ENCODE measurements at regions not wholly inside any gene's neighbourhood (a gene's known extent, or its start where the extent isn't known, plus 50 kb on each side); places are given as distances from the start of the nearest gene placed in this dataset.
A peak's percentile ranks its signal among the peaks of the same experiment; 100 is the strongest.

DNA sequence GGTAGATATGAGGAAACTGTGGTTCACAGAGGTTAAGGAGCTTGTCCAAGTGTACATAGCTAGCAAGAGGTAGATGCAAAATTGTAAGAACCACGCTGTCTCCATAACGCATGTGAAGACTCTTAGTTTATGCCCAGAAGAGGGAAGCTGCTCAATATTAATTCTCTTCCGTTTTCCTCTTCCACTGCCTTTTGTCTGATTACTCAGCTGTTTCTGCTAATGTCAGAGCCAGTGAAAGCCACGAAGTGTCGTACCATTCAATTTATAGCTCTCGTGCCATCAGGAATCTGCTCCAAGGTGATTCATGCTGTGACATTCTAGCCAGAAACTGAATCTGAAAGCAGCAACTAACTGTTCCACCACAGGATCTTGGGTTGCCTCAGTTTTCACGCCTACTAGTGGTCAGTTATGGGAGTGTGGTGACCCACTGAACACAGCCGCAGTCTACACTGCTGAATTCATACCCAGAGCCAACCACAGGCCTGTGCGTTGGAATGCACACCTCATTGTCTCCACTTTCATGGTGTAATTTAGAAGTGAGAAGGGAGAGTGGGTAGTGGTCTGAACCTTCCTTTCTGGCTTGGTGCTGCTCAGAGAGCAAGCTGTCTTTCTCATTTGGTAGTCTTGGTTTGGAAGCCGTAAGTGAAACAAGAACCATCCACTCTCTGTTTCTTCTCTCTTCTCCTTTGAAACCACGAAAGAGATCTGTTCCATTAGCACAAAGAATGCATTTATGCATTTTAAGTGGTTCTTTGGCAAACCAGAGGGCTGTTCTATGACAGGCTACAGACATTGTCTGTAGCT lies 74.2 kb upstream of the NAP1L1 start (continued):
- TF ChIP-seq, protein P1, sequence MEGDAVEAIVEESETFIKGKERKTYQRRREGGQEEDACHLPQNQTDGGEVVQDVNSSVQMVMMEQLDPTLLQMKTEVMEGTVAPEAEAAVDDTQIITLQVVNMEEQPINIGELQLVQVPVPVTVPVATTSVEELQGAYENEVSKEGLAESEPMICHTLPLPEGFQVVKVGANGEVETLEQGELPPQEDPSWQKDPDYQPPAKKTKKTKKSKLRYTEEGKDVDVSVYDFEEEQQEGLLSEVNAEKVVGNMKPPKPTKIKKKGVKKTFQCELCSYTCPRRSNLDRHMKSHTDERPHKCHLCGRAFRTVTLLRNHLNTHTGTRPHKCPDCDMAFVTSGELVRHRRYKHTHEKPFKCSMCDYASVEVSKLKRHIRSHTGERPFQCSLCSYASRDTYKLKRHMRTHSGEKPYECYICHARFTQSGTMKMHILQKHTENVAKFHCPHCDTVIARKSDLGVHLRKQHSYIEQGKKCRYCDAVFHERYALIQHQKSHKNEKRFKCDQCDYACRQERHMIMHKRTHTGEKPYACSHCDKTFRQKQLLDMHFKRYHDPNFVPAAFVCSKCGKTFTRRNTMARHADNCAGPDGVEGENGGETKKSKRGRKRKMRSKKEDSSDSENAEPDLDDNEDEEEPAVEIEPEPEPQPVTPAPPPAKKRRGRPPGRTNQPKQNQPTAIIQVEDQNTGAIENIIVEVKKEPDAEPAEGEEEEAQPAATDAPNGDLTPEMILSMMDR (conservative IDR thresholded peaks at IDR 0.05; ENCODE audit: low read depth, low read length) = peak; percentile 59
- no peak for TF ChIP-seq RFX5 (IDR thresholded peaks at IDR 0.05; ENCODE audit: low read depth, low read length)

DNA sequence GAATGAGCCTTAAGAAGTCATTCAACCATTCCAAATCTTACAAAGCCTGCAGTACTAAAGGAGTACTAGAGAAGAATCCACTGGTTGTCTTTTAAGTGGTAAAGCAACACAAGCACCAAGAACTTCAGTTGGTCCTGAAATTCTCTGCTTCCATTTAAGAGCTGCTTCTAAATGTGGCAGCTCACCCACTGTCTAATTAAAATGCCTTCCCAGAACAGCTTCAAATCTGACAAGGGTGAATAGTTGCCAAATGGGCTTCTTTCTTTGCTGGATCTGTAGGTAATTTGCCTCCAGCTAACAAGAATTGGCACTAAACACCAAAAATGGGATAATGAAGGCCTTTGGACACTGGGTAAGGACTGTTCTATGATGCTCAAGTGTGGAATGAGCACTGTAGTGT lies 72.2 kb upstream of the NAP1L1 start:
- Histone ChIP-seq H3K4ac (ENCODE audit: low read depth, low read length) (no peak overlapping the region), H3K23ac (ENCODE audit: low read depth, low read length) (no peak overlapping the region), H4K91ac (ENCODE audit: insufficient read depth, low read depth, low read length) (no peak overlapping the region), H4K8ac (ENCODE audit: low read depth in 2 of 2, low read length in 2 of 2) (no peak overlapping the region), H3K18ac (ENCODE audit: low read depth, low read length) (no peak overlapping the region), H2BK15ac (ENCODE audit: low read depth, low read length) (no peak overlapping the region), H3K4me3 (ENCODE audit: insufficient read depth, low read depth, low read length) (no peak overlapping the region), H2AFZ (replicated peaks; ENCODE audit: low read length, poor library complexity) (no peak overlapping the region), H2BK5ac (ENCODE audit: low read depth, low read length, poor library complexity, severe bottlenecking) (no peak overlapping the region), H2AK9ac (replicated peaks; ENCODE audit: low read depth, low read length, poor library complexity) (no peak overlapping the region), H3K79me1 (ENCODE audit: low read depth in 1 of 2, low read length in 2 of 2) (no peaks in the 10 kb centered on the region), H3K4me2 (ENCODE audit: low read depth, low read length) (no peak overlapping the region), H3K27ac (ENCODE audit: insufficient read depth, low read length) (no peak overlapping the region), H4K5ac (ENCODE audit: low read depth, low read length) (no peak overlapping the region), H3K4me1 (ENCODE audit: control insufficient read depth, insufficient read depth, low read length) (peaks cover 5% of the 10 kb centered on the region; the same call in 1 of the 2 replicates), H3K14ac (replicated peaks; ENCODE audit: low read depth, low read length) (no peak overlapping the region), H3K36me3 (ENCODE audit: control insufficient read depth, insufficient read depth, low read length) (no peaks in the 10 kb centered on the region), H3K27me3 (ENCODE audit: control insufficient read depth, insufficient read depth, low read length) (no peaks in the 10 kb centered on the region), H3K9me1 (ENCODE audit: insufficient read depth, low read length) (peaks cover 3% of the 10 kb centered on the region), H2BK20ac (ENCODE audit: low read depth, low read length) (no peak overlapping the region), H4K20me1 (ENCODE audit: insufficient read depth, low read length) (no peaks in the 10 kb centered on the region), H3K9me3 (ENCODE audit: control insufficient read depth, insufficient read depth, low read length) (no peaks in the 10 kb centered on the region; the same call in 1 of the 2 replicates), H3K9ac (ENCODE audit: low read depth, low read length) (no peak overlapping the region), H3K56ac (ENCODE audit: extremely low read depth, insufficient read depth, low read length) (no peak overlapping the region), H2AK5ac (ENCODE audit: low read depth, low read length) (no peak overlapping the region), H2BK120ac (ENCODE audit: low read depth, low read length) (no peak overlapping the region)
- no peak for DNase-seq
- intact Hi-C loops (cut with micrococcal nuclease) = no loop called here
- ChIA-PET CTCF (no interaction called here), POLR2A (ENCODE audit: unreplicated experiment) (no interaction called here)
- in situ Hi-C loops (cut with MboI; ENCODE audit: low sequenced_read_pairs) = no loop called here
- no peak for ATAC-seq (ENCODE audit: low read depth)
- no TSS peak for BruUV-seq (replicated peaks)
- dilution Hi-C loops (cut with HindIII; ENCODE audit: low sequenced_read_pairs, unreplicated experiment) = no loop called here
- TF ChIP-seq POLR2A (IDR thresholded peaks at IDR 0.05; ENCODE audit: low read depth, low read length) (no peak), FOS (IDR thresholded peaks at IDR 0.05; ENCODE audit: low read depth, low read length) (no peak), CHD1 (IDR thresholded peaks at IDR 0.05; ENCODE audit: low read depth, low read length) (no peak), NFE2L2 (IDR thresholded peaks at IDR 0.05; ENCODE audit: low read depth, low read length) (no peak), BHLHE40 (IDR thresholded peaks at IDR 0.05; ENCODE audit: low read depth, low read length) (no peak), RCOR1 (IDR thresholded peaks at IDR 0.05; ENCODE audit: insufficient replicate concordance, low read length) (no peak), SMC3 (IDR thresholded peaks at IDR 0.05; ENCODE audit: low read depth, low read length) (no peak), CEBPB (IDR thresholded peaks at IDR 0.05; ENCODE audit: low read depth, low read length) (no peak), RFX5 (IDR thresholded peaks at IDR 0.05; ENCODE audit: low read depth, low read length) (no peak), MAFK (IDR thresholded peaks at IDR 0.05; ENCODE audit: low read depth, low read length) (no peak)
- TF ChIP-seq, protein P2, sequence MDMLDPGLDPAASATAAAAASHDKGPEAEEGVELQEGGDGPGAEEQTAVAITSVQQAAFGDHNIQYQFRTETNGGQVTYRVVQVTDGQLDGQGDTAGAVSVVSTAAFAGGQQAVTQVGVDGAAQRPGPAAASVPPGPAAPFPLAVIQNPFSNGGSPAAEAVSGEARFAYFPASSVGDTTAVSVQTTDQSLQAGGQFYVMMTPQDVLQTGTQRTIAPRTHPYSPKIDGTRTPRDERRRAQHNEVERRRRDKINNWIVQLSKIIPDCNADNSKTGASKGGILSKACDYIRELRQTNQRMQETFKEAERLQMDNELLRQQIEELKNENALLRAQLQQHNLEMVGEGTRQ (IDR thresholded peaks at IDR 0.05; ENCODE audit: low read depth, low read length) = no peak
- TF ChIP-seq, protein P1 (conservative IDR thresholded peaks at IDR 0.05; ENCODE audit: low read depth, low read length) = no peak
